IMR-90 (cell line): ENCODE measurements at regions not wholly inside any gene's neighbourhood (a gene's known extent, or its start where the extent isn't known, plus 50 kb on each side); places are given as distances from the start of the nearest gene placed in this dataset.

ENCODE experiments used
- CEBPB ChIP-seq: IDR thresholded peaks from 2 replicates; pipeline ENCODE4 v1.6.1; 2012; ENCODE audit warnings: low read depth, low read length, improper control_type of control experiment
- MAZ ChIP-seq: IDR thresholded peaks from 2 replicates; pipeline ENCODE4 v1.6.1; 2012; ENCODE audit warnings: low read depth, mild to moderate bottlenecking, low read length, improper control_type of control experiment, moderate library complexity, borderline replicate concordance
- POLR2A ChIP-seq: IDR thresholded peaks from 2 replicates; pipeline ENCODE4 v1.6.1; 2012; ENCODE audit warnings: mild to moderate bottlenecking, low read depth, low read length
- RAD21 ChIP-seq: IDR thresholded peaks from 2 replicates; pipeline ENCODE4 v1.6.1; 2012; ENCODE audit warnings: low read length, improper control_type of control experiment
- SMC3 ChIP-seq: fragments of 150-350 bp; IDR thresholded peaks from 2 replicates; pipeline ENCODE4 v1.6.1; 2016; ENCODE audit warnings: low read depth, mild to moderate bottlenecking, antibody characterized with exemption, low read length, moderate library complexity
- TF ChIP-seq, protein P1 (sequence below): conservative IDR thresholded peaks from 2 replicates; pipeline ENCODE4 v1.5.1; 2012; ENCODE audit warnings: mild to moderate bottlenecking, low read depth, low read length, improper control_type of control experiment
- TF ChIP-seq, protein P2 (sequence below): fragments of 150-350 bp; IDR thresholded peaks from 2 replicates; pipeline ENCODE4 v1.6.1; 2017; ENCODE audit warnings: mild to moderate bottlenecking, antibody characterized with exemption, low read length, low read depth
- TF ChIP-seq, protein P3 (sequence below): fragments of 150-350 bp; IDR thresholded peaks from 2 replicates; pipeline ENCODE4 v1.6.1; 2016; ENCODE audit warnings: low read depth, mild to moderate bottlenecking, low read length, moderate library complexity, borderline replicate concordance

GRCh38 chr11:100459811-100460210 lies 227.3 kb upstream of the ARHGAP42 start:
- TF ChIP-seq, protein P1, sequence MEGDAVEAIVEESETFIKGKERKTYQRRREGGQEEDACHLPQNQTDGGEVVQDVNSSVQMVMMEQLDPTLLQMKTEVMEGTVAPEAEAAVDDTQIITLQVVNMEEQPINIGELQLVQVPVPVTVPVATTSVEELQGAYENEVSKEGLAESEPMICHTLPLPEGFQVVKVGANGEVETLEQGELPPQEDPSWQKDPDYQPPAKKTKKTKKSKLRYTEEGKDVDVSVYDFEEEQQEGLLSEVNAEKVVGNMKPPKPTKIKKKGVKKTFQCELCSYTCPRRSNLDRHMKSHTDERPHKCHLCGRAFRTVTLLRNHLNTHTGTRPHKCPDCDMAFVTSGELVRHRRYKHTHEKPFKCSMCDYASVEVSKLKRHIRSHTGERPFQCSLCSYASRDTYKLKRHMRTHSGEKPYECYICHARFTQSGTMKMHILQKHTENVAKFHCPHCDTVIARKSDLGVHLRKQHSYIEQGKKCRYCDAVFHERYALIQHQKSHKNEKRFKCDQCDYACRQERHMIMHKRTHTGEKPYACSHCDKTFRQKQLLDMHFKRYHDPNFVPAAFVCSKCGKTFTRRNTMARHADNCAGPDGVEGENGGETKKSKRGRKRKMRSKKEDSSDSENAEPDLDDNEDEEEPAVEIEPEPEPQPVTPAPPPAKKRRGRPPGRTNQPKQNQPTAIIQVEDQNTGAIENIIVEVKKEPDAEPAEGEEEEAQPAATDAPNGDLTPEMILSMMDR, result no peak
- no peak for TF ChIP-seq POLR2A
- TF ChIP-seq, protein P2, sequence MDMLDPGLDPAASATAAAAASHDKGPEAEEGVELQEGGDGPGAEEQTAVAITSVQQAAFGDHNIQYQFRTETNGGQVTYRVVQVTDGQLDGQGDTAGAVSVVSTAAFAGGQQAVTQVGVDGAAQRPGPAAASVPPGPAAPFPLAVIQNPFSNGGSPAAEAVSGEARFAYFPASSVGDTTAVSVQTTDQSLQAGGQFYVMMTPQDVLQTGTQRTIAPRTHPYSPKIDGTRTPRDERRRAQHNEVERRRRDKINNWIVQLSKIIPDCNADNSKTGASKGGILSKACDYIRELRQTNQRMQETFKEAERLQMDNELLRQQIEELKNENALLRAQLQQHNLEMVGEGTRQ, result no peak
- TF ChIP-seq RAD21, result no peak
- no peak for TF ChIP-seq SMC3
- TF ChIP-seq CEBPB, result no peak
- no peak for TF ChIP-seq MAZ
- TF ChIP-seq, protein P3, sequence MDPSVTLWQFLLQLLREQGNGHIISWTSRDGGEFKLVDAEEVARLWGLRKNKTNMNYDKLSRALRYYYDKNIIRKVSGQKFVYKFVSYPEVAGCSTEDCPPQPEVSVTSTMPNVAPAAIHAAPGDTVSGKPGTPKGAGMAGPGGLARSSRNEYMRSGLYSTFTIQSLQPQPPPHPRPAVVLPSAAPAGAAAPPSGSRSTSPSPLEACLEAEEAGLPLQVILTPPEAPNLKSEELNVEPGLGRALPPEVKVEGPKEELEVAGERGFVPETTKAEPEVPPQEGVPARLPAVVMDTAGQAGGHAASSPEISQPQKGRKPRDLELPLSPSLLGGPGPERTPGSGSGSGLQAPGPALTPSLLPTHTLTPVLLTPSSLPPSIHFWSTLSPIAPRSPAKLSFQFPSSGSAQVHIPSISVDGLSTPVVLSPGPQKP, result no peak
